Activated CD8-positive, alpha-beta T cell treated with anti-CD3 and anti-CD28 coated beads, Interleukin-2, amount 10 ng/mL, durations not matched to agents 7 days and 5 days (primary cell): ENCODE measurements at regions not wholly inside any gene's neighbourhood (a gene's known extent, or its start where the extent isn't known, plus 50 kb on each side); places are given as distances from the start of the nearest gene placed in this dataset.

Source experiments
- ATAC-seq: fragments of 150-1000 bp; cut with Tn5 transposase; one replicate; pipeline ENCODE4 v1.10.0; 2021; ENCODE audit warnings: moderate library complexity
- CTCF ChIA-PET: fragments of 350-600 bp; sonication (Branson Sonifier 250); formaldehyde crosslinking; loops from one replicate; lab custom pipeline; 2021; ENCODE audit warnings: antibody characterized with exemption; lab: Charles Lee
- POLR2A ChIA-PET: fragments of 350-600 bp; sonication (Branson Sonifier 250); formaldehyde crosslinking; loops from one replicate; lab custom pipeline; 2021; ENCODE audit warnings: antibody characterized with exemption; lab: Charles Lee
- DNase-seq: peaks from one replicate; pipeline ENCODE4 v3.0.0-alpha.2; 2020
- H3K27ac Mint-ChIP-seq: one replicate; pipeline ENCODE4 v1.8.0; 2021; ENCODE audit warnings: mild to moderate bottlenecking, mixed read lengths
- H3K27me3 Mint-ChIP-seq: one replicate; pipeline ENCODE4 v1.8.0; 2021; ENCODE audit warnings: low read depth, mixed read lengths
- H3K36me3 Mint-ChIP-seq: one replicate; pipeline ENCODE4 v1.8.0; 2021; ENCODE audit warnings: low read depth, mixed read lengths
- H3K4me1 Mint-ChIP-seq: one replicate; pipeline ENCODE4 v1.8.0; 2021; ENCODE audit warnings: low read depth, mixed read lengths
- H3K4me3 Mint-ChIP-seq: one replicate; pipeline ENCODE4 v1.8.0; 2021; ENCODE audit warnings: mild to moderate bottlenecking, mixed read lengths
- H3K9me3 Mint-ChIP-seq: one replicate; pipeline ENCODE4 v1.8.0; 2022; ENCODE audit warnings: mixed read lengths; ENCODE audit not compliant: insufficient read depth

- no peak for DNase-seq
- H3K27ac Mint-ChIP-seq, result no peak overlapping the region
- H3K4me3 Mint-ChIP-seq, result no peak overlapping the region
- CTCF ChIA-PET, result no interaction called here
- no peaks in the 10 kb centered on the region for H3K9me3 Mint-ChIP-seq
- no peak for ATAC-seq
- no peaks in the 10 kb centered on the region for H3K4me1 Mint-ChIP-seq
- POLR2A ChIA-PET, result no interaction called here
- H3K27me3 Mint-ChIP-seq, result no peaks in the 10 kb centered on the region
- no peaks in the 10 kb centered on the region for H3K36me3 Mint-ChIP-seq
These were observed 138.2 kb upstream of the ERCC4 start for GRCh38 chr16:13781575-13782338.

- CTCF ChIA-PET, result no interaction called here
- peaks cover 5% of the 10 kb centered on the region for H3K9me3 Mint-ChIP-seq
- DNase-seq, result no peak
- no peak overlapping the region for H3K27ac Mint-ChIP-seq
- POLR2A ChIA-PET, result no interaction called here
- ATAC-seq, result no peak
- no peaks in the 10 kb centered on the region for H3K4me1 Mint-ChIP-seq
- no peak overlapping the region for H3K4me3 Mint-ChIP-seq
- H3K27me3 Mint-ChIP-seq, result no peaks in the 10 kb centered on the region
- no peaks in the 10 kb centered on the region for H3K36me3 Mint-ChIP-seq
These were observed 128.9 kb upstream of the ERCC4 start for GRCh38 chr16:13791095-13791494.

- Mint-ChIP-seq H3K27me3 (no peaks in the 10 kb centered on the region), H3K27ac (no peak overlapping the region), H3K4me3 (no peak overlapping the region), H3K4me1 (no peaks in the 10 kb centered on the region), H3K9me3 (no peaks in the 10 kb centered on the region), H3K36me3 (no peaks in the 10 kb centered on the region)
- no peak for ATAC-seq
- CTCF ChIA-PET, result no interaction called here
- DNase-seq, result no peak
- POLR2A ChIA-PET, result no interaction called here
These were observed 126.0 kb upstream of the ERCC4 start for GRCh38 chr16:13793841-13794409.

GRCh38 chr16:13795131-13795530 is 124.8 kb upstream of the ERCC4 start:
- H3K36me3 Mint-ChIP-seq, result no peaks in the 10 kb centered on the region
- ChIA-PET CTCF (no interaction called here), POLR2A (no interaction called here)
- H3K4me3 Mint-ChIP-seq, result no peak overlapping the region
- ATAC-seq, result no peak
- H3K27ac Mint-ChIP-seq, result no peak overlapping the region
- H3K9me3 Mint-ChIP-seq, result no peaks in the 10 kb centered on the region
- H3K4me1 Mint-ChIP-seq, result no peaks in the 10 kb centered on the region
- DNase-seq, result no peak
- H3K27me3 Mint-ChIP-seq, result no peaks in the 10 kb centered on the region

- ChIA-PET POLR2A (no interaction called here), CTCF (no interaction called here)
- H3K4me3 Mint-ChIP-seq, result no peak overlapping the region
- ATAC-seq, result no peak
- DNase-seq, result no peak
- H3K36me3 Mint-ChIP-seq, result no peaks in the 10 kb centered on the region
- no peaks in the 10 kb centered on the region for H3K9me3 Mint-ChIP-seq
- no peaks in the 10 kb centered on the region for H3K27me3 Mint-ChIP-seq
- H3K4me1 Mint-ChIP-seq, result no peaks in the 10 kb centered on the region
- H3K27ac Mint-ChIP-seq, result no peak overlapping the region
These were observed 122.2 kb upstream of the ERCC4 start for GRCh38 chr16:13797718-13798117.

GRCh38 chr16:13798211-13798610 is 121.7 kb upstream of the ERCC4 start:
- no peaks in the 10 kb centered on the region for H3K9me3 Mint-ChIP-seq
- H3K4me3 Mint-ChIP-seq, result no peak overlapping the region
- H3K27ac Mint-ChIP-seq, result no peak overlapping the region
- H3K36me3 Mint-ChIP-seq, result no peaks in the 10 kb centered on the region
- ChIA-PET POLR2A (no interaction called here), CTCF (no interaction called here)
- DNase-seq (no peak), ATAC-seq (no peak)
- H3K4me1 Mint-ChIP-seq, result no peaks in the 10 kb centered on the region
- H3K27me3 Mint-ChIP-seq, result no peaks in the 10 kb centered on the region

GRCh38 chr16:13803974-13804373 is 116.0 kb upstream of the ERCC4 start:
- ChIA-PET POLR2A (no interaction called here), CTCF (no interaction called here)
- Mint-ChIP-seq H3K4me3 (no peak overlapping the region), H3K9me3 (no peaks in the 10 kb centered on the region), H3K27ac (no peak overlapping the region), H3K36me3 (no peaks in the 10 kb centered on the region), H3K4me1 (no peaks in the 10 kb centered on the region), H3K27me3 (no peaks in the 10 kb centered on the region)
- ATAC-seq (no peak), DNase-seq (no peak)

- no peaks in the 10 kb centered on the region for H3K36me3 Mint-ChIP-seq
- H3K27me3 Mint-ChIP-seq, result no peaks in the 10 kb centered on the region
- DNase-seq (no peak), ATAC-seq (no peak)
- H3K27ac Mint-ChIP-seq, result no peak overlapping the region
- no peaks in the 10 kb centered on the region for H3K4me1 Mint-ChIP-seq
- no peak overlapping the region for H3K4me3 Mint-ChIP-seq
- POLR2A ChIA-PET, result no interaction called here
- CTCF ChIA-PET, result no interaction called here
- no peaks in the 10 kb centered on the region for H3K9me3 Mint-ChIP-seq
These were observed 114.0 kb upstream of the ERCC4 start for GRCh38 chr16:13805951-13806350.

- DNase-seq (no peak), ATAC-seq (no peak)
- H3K4me3 Mint-ChIP-seq, result no peak overlapping the region
- no peaks in the 10 kb centered on the region for H3K27me3 Mint-ChIP-seq
- no peak overlapping the region for H3K27ac Mint-ChIP-seq
- H3K36me3 Mint-ChIP-seq, result no peaks in the 10 kb centered on the region
- POLR2A ChIA-PET, result no interaction called here
- H3K9me3 Mint-ChIP-seq, result no peaks in the 10 kb centered on the region
- CTCF ChIA-PET, result no interaction called here
- H3K4me1 Mint-ChIP-seq, result no peaks in the 10 kb centered on the region
These were observed 113.3 kb upstream of the ERCC4 start for GRCh38 chr16:13806671-13807070.

- no peaks in the 10 kb centered on the region for H3K9me3 Mint-ChIP-seq
- no peaks in the 10 kb centered on the region for H3K27me3 Mint-ChIP-seq
- no peak overlapping the region for H3K27ac Mint-ChIP-seq
- H3K4me1 Mint-ChIP-seq, result no peaks in the 10 kb centered on the region
- DNase-seq (no peak), ATAC-seq (no peak)
- CTCF ChIA-PET, result no interaction called here
- H3K4me3 Mint-ChIP-seq, result no peak overlapping the region
- POLR2A ChIA-PET, result no interaction called here
- no peaks in the 10 kb centered on the region for H3K36me3 Mint-ChIP-seq
These were observed 111.9 kb upstream of the ERCC4 start for GRCh38 chr16:13808102-13808501.

- Mint-ChIP-seq H3K27ac (no peak overlapping the region), H3K4me1 (no peaks in the 10 kb centered on the region), H3K27me3 (no peaks in the 10 kb centered on the region), H3K4me3 (no peak overlapping the region), H3K9me3 (no peaks in the 10 kb centered on the region), H3K36me3 (no peaks in the 10 kb centered on the region)
- DNase-seq, result no peak
- ChIA-PET CTCF (no interaction called here), POLR2A (no interaction called here)
- no peak for ATAC-seq
These were observed 110.2 kb upstream of the ERCC4 start for GRCh38 chr16:13809765-13810164.

- H3K27ac Mint-ChIP-seq, result no peak overlapping the region
- no peaks in the 10 kb centered on the region for H3K27me3 Mint-ChIP-seq
- no peaks in the 10 kb centered on the region for H3K36me3 Mint-ChIP-seq
- no peak for ATAC-seq
- DNase-seq, result no peak
- H3K4me3 Mint-ChIP-seq, result no peak overlapping the region
- no peaks in the 10 kb centered on the region for H3K9me3 Mint-ChIP-seq
- ChIA-PET POLR2A (no interaction called here), CTCF (no interaction called here)
- H3K4me1 Mint-ChIP-seq, result no peaks in the 10 kb centered on the region
These were observed 108.1 kb upstream of the ERCC4 start for GRCh38 chr16:13811834-13812233.

GRCh38 chr16:13816701-13817100 is 103.3 kb upstream of the ERCC4 start:
- Mint-ChIP-seq H3K27ac (no peak overlapping the region), H3K9me3 (no peaks in the 10 kb centered on the region), H3K36me3 (no peaks in the 10 kb centered on the region), H3K4me1 (no peaks in the 10 kb centered on the region), H3K4me3 (no peak overlapping the region), H3K27me3 (no peaks in the 10 kb centered on the region)
- ChIA-PET POLR2A (no interaction called here), CTCF (no interaction called here)
- ATAC-seq, result no peak
- DNase-seq, result no peak
